IPS-NIHi7 (cell line): ENCODE measurements at regions not wholly inside any gene's neighbourhood (a gene's known extent, or its start where the extent isn't known, plus 50 kb on each side); places are given as distances from the start of the nearest gene placed in this dataset.

Experiments used
- DNase-seq: peaks from one replicate; pipeline ENCODE4 v3.0.0; 2012; ENCODE audit warnings: mixed read lengths; ENCODE audit errors: extremely low spot score

DNA sequence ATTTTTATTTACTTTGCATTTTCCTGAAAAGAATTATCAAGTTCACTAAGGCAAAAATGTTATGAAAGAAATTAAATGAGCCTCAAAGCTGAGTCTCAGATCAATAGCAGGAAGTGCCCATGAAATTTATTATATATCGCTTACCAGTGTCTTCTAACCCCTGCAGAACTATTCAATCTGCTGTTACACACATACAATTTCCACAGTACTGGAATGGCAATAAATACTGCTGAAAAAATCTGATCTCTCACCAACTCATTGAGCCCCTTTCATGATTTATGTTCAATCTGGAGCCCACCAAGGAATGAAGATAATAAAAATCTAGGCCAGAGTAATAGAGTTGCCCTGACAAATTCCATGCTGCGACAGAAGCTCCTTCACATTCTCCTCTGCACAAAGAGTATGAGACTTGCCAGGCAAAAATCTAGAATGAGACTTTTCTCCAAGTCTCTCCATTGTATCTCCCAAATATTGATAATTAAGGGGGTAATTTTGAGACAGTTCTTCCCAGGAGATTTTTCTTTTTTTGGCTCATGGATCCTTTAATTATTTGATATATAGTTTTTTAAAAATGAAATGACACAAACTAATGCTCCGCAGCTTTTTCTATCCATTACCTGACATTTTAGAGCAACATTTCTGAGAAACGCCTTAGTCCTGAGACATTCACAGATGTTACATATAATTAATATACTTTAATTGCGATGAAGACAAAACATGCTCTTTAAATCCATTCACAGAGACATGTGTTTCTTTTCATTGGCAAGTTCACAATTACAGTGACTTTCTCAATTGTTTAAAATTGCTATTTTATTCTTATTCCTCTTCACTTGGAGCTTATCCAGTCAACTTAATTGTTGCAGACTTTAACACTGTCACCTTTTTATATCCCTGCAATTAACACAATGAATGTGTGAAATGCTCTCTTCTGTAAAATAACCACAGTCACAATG, 1020.4 kb downstream of the CBLN2 start:
- DNase-seq = no peak

DNA sequence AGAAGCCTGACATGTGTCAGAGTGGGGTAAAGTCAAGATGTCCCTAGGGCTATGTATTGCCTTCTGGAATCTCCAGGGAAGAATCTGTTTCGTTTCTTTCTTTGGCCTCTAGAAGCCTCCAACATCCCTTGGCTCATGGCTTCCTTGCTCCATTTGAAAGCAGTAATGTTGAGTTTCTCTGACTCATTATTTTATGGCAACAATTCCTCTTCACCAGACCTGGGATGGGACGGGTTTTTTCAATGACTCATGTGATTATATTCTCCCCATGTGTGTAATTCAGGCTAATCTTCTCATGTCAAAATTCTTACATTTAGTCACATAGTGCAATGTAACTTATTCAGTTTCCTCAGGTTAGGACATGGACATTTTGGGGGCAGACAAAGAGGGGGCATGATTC, 1038.6 kb downstream of the CBLN2 start:
- no peak for DNase-seq

DNA sequence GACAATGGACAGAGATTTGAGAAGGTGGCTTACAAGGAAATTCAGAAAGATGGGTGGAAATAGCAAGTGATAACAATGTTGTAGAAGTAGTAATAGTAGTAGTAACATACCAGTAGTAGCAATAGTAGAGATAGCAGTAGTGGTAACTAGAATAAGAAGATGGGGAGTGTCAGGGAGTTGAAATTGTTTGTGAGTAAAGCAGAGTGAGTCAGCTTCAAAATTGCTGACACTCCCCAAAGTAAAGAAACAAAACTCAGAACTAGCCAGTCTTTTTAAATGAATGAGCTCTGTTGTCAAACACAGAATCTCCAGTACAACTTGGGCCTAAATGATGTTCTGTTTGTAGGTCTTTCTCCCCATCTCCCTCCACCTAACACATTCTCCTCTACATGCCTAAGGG, 1040.9 kb downstream of the CBLN2 start:
- DNase-seq = no peak

DNA sequence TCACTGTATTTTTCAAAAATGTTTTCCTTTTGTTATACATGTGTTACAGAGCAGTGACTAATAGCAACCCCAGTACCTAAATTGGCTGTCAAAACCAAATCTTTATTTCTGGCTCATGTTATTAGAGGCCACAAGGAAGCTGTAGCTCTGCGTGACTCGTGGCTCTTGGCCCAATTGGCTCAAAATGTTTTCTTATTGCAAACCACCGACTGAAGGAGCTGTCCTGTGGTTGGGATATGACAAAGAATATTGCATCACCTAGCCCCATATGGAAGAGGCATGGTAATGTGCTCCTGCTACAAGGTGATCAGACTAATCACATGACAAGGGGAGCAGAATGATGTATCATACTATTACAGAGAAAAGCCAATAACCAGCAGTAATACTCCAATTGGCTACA, 1058.5 kb downstream of the CBLN2 start:
- no peak for DNase-seq

DNA sequence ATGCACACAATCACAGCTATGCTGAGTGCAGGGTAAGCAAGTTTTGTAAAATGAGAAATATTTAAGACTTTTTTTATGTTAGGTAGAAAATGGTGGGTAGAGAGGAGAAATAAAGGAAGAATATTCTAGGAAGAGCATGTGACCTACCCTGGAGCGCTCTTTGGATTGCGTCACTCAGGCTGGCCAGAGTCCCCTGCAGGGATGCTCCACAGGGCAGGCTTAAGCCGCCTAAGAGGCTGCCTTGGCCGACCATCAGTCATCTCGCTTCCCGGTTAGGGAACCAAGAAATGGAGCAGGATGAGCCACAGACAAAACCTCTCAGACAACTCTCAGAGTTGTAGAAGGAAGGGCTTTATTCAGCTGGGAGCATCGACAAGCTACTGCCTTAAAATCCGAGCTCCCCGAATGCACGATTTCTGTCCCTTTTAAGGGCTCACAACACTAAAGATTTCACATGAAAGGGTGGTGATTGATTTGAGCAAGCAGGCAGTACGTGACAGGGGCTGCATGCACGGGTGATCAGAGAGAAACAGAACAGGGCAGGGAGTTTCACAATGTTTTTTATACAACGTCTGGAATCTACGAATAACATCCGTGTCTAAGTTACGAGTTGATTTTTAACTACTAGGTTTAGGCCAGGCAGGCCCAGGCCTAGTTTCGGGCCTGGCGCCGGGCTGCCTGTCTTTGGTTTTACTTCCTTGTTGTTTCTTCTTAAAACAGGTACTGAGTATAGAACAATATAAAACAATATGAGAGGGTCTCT, 1072.0 kb downstream of the CBLN2 start:
- DNase-seq = no peak

DNA sequence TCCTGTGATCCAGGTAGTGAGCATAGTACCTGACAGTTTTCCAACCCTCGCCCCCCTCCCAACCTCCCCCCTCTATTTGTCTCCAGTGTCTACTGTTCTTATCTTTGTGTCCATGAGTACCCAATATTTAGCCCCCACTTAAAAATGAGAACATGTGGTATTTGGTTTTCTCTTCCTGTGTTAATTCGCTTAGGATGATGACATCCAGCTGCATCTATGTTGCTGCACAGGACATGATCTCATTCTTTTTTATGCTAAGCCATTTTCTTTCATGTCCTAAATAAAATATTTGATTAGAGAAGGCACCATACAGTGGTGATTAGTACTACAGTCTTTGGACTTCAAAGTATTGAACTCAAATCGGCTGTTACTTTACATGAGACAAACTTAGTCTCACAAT, 1087.9 kb downstream of the CBLN2 start:
- DNase-seq = no peak

DNA sequence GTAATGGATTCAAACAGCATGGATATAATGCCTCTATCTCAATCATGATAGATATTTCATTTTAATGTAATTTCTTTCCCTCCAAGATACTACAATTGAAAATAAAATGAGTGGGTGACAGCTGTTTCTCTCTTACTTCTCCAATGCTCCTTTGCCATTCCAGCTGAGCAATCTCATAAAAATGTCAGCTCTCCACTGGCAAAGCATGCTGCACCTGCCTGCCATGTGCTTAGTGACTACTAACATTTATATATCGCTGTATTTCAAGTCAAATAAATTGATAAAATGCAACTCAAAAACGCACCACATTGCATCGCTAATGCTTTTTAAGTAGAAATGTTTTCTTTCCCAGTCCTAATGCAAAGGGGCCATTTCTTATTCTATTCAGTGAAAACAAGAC, 1093.9 kb downstream of the CBLN2 start:
- DNase-seq = no peak

DNA sequence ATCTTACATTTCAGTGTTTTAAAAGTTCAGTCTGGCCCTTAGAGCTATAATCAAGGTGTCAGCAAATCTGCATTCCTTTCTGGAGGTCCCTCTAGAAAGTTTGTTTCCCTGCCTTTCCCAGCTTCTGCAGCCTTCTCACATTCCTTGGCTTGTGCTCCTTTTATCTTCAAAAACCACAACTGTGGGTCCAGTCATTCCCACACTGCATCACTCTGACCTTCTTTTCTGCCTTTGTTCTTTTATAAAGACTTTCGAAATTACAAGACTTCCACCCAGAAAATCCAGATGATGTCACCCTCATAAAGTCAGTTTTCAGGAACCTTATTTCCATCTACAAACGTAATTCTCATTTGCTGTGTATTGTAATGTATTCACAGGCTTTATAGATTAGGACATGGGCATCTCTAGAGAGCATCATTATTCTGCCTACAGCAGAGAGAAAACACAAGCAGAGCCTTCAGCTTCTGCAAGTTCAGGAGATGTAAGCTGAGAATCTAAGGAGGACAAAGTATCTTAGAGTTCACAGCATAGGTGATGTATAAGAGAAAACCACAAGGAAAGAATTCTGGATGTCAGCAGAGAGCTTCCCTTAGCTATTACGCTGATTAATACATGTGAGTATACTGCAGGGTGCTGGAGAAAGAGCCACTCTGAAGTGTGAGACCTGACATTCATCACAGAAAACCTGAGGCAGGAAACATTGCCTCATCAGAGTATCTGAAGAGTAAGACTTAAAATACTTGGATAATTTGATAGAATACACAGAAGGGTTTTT, 1100.2 kb downstream of the CBLN2 start:
- no peak for DNase-seq

DNA sequence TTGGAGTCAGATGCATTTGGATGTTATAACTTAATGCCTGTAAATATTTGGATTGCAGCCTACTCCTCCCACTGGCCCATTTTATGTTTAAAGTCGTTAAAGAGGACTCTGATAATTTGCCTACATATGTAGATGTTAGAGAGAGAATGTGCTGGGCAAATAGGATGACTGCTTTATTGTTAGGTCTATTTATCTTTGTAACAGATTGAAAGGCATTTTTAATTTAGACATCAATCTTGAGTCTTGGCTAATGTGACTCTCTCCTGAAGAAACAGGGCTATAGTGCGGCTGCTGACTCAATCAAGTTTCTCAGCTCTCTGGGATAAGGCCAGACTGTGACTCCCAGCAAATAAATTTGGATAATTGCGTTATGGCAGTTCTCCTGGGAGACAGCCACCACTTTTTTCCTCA, 1101.4 kb downstream of the CBLN2 start:
- no peak for DNase-seq

DNA sequence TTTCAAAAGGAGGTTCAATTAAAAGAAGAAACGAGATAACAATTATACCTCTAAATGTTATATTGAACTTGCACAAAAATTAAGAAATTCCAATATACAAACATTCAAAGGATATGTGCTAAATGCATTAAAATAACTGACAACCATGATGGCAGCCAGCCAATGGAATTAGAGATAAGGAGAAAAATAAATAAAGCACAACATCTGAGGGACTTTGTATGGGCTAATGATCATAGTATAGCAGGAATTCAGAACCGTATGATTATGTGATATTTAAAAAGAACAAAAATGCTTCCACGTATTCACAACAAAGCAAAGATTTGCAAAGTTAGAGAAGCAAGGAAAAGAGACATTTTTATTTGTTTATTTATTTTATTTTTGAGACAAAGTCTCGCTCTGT, 1103.0 kb downstream of the CBLN2 start:
- no peak for DNase-seq

DNA sequence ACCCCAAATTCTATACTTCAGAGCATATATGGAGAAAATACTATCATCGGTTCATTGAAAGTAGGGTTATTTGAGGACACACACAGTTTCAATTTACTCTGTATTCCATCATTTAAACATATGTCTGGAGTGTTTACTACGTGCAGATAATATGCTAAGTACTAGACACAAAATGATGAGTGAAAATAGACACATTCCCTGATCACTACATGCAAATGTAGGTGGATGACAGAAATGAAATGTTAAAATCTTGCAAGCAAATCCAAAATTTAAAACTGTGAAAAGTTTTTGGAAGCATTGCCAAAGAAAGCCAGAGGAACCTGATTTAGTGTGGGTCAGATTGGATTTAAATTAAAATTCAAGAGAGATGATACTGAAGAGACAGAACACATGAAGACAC, 1106.6 kb downstream of the CBLN2 start:
- DNase-seq = no peak

DNA sequence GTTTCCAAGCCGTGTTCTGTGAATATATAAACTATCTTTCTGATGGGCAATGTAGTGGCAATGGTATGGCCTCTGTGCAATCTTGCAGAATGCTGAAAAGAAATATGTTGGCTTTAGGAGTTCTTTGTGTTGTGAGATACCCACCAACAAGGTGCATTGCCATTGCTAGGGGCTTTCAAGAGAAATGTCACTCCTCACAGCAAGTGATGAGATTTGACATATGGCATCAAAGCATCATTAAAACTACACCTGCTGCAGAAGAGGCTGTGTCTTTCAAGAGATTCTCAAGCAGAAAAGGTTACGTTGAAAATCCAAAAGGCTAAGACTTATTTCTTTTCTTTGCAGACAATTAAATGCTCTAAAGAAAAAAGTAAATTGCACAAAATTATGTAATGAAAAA, 1110.8 kb downstream of the CBLN2 start:
- DNase-seq = no peak

DNA sequence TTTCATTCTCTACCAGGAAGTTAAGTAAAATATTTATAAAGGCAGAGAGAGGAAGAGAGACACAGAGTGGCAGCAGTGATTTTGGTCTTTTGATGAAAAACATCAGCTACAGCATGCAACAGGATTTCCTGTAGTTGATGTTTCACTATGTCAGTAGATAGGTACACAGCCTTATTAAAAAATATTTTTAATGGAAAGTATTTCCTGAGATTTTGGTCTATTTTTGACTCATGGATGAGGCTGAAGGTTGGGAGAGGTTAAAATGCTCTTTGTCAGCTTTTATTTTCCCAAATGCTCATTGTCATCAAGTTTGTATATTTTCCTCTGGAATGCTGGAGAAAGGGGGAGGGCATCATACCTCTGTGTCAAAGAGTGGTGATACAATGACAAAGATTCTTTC, 1112.5 kb downstream of the CBLN2 start:
- DNase-seq = no peak

DNA sequence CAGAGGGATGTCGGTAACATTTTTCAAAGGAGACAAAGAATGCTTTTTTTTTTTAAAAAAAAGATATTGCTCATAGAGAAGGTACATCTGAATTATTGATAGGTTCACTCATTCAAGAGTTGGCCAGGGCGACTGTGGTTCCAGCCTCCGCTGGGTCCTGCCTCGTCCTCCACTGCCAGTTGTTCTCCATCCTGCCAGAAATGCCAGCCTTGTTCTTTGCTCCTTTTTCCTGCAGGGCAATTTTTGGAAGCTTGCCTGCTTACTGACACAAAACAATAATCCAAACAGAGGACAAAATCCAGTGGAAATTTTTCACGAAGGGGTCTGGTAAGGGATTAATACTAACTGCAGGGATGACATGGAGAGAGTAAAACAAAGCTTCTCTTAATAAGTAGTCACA, 1113.0 kb downstream of the CBLN2 start:
- DNase-seq = no peak

DNA sequence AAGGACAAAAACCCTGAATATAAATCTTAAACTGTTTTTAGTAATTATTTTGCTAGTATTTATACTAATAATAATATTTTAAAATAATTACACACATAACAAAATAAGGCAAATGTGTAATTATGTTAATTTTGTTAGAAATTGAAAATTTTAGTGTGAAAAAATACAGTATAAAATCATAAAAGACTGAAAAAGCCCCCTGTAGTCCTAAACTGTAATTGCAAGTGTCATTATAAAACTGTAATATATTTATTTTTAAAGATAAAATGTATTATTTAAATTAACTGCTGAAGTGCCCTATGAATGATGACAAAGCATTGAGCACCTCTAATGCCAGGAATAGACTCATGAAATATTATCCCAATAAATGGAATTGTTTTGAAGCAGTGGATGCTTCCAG, 1117.7 kb downstream of the CBLN2 start:
- no peak for DNase-seq

DNA sequence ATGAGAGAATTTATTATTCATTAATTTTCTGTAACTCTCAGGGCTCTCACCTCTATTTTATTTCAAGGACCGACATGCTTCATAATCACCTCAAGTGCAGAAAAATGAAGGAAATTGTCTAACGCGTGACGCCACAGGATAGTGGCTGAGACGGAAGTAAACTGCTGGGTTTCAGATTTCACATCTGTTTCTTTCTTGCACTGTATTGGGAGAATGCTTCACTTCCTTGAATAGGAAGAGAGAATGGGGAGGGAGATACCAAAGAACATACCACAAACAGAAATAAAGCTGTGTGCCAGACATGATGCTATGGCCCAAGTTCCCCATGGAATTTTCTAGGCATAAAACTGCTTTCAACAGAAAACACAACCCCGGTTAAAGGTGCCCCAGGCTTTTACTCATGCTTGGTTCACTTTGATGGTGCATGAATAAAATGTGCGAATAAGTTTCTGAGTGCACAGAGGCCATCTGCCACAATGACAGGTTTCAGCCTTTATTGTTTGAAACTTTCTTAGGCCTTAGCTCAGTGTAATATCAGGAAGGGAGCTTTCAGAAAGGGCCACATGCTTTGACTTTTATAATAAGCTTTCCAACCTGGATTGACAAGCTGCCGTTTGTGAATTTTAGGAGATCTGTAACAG, 1116.4 kb downstream of the SOCS6 start:
- no peak for DNase-seq

DNA sequence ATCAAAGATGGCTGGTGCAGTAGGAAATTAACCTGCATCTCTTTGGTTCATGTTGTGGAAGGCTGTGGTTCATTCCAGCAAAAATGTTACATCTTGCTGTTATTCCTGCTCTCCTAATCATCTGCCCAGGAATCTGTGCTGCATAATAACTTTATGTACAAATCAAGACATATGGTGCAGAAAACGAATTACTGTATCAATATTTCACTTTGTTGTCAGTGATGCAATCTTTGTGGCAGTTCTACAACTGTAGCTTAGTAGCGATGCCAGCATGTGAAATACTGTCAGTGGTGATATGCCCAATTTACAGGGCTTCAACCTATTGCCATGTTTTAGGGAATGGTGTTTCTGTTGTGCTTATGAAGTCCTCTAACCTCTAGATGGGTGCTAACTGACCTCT, 1114.7 kb downstream of the SOCS6 start:
- no peak for DNase-seq

DNA sequence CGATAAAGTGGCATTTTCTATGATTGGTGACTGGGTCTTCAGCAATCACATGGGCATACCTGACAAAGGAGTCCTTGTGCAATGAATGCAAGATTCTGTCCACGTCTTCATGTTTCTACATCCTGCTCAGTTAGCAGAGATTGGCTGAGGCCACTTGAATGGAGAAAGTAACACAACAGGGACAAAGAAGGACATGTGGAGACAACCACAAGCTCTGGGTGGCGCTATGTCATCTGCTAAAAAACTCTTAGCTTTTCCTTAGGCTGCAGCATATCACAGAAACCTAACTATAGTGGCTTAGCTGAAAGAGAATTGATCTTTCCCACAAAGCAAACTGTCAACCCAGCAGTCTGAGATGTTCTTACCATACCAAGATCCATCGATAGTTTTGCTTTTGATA, 1109.7 kb downstream of the SOCS6 start:
- DNase-seq = no peak

DNA sequence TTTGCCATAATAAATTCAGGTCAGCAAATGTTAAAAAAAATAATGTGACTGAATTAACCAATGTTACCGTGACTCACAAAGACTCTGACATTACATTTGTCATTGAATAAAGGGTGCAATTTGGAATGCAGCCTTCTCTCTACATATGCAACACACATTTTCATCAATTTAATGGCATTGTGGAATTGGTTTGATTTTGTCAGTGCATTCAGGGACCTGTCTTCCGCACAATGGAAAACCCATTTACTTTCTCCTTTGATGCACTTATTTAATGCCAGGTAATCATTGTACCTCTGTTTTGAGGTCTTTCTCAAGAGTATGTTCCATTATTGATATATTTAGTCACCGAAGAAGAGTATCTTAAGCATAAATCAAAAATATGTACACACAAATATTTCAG, 1099.3 kb downstream of the SOCS6 start:
- no peak for DNase-seq

DNA sequence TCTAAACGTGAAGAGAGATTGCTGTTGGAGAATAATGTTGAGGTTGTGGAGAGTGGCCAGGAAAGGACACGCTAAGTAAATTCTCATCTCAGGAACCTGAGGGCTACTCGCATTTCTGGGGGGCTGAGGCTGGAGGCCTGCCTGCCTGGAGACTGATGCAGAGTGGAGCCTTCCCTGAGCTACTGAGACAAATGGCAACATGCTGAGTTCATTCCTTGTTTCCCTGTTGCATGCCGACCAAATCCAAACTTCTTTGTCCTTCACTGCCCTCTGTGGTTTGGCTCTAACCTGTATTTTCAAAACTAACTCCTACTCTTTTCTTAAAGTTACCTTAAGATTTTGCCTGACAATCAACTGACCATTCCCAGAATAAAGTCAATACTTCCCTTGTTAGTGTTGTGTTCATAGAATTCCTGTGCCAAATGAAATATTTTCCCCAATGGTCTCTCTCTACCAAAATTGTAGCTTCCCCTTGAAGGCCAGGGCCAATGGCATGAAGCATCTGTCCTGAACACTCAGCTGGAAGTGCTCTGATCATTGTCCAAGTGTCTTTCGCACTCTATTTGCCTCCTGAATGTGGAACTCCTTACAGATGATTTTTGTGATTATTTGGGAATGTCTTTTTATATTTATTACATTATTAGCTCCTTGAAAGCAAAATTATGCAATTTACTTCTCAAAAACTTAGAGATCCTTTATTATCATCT, 1085.6 kb downstream of the SOCS6 start:
- DNase-seq = no peak

DNA sequence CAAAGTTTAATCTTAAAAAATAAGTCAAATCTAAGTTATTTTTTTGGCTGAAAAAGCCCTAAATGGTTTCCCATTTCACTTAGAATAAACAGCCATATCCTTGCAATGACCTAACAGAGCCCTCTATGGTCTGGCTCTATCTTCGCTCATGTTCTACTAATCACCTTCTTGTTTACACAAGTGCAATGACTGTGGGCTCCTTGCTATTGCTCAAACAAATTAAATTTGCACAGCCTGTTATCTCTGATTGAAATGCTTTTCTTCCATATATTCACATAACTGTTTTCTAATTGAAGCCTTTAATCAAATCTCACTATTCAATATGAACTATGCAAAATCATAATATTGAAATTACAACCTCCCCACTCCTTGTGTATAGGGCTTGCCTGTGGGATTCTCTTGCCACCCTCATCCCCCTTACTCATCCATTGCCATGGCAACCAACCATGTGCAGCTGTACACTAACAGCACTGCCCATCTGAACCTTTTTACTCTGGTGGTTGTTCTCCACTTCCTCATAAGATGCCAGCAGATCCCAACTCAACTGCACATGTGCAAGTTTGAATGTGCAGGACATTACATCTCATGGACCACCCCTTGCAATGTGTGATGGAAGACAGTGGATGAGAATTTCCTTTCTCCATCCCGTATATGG, 1083.2 kb downstream of the SOCS6 start:
- no peak for DNase-seq
